ENCODE measurements at regions not wholly inside any gene's neighbourhood (a gene's known extent, or its start where the extent isn't known, plus 50 kb on each side); places are given as distances from the start of the nearest gene placed in this dataset.
"Not testable (repeated sequence)": the region's sequence is repeated elsewhere in the genome, so short reads cannot be mapped to it uniquely, and the experiment has no call there.

GRCh38 chr6:6414931-6415330 is 94.5 kb upstream of the F13A1 start:
- DNase-seq = no peak

GRCh38 chr6:6417475-6417874 is 97.0 kb upstream of the F13A1 start:
- no peak for DNase-seq

GRCh38 chr6:6418421-6418820 is 98.0 kb upstream of the F13A1 start:
- no peak for DNase-seq

- DNase-seq = no peak
Observed at GRCh38 chr6:6420107-6420506, 99.6 kb upstream of the F13A1 start.

GRCh38 chr6:6434151-6434550 is 113.7 kb upstream of the F13A1 start:
- DNase-seq = no peak

- no peak for DNase-seq
Observed at GRCh38 chr6:6434723-6435122, 114.3 kb upstream of the F13A1 start.

GRCh38 chr6:6436366-6436765 is 115.9 kb upstream of the F13A1 start:
- DNase-seq = no peak

GRCh38 chr6:6436946-6437345 is 116.5 kb upstream of the F13A1 start:
- DNase-seq = no peak

- no peak for DNase-seq
Observed at GRCh38 chr6:6438286-6438685, 117.8 kb upstream of the F13A1 start.

- no peak for DNase-seq
Observed at GRCh38 chr6:6439778-6440177, 119.3 kb upstream of the F13A1 start.

GRCh38 chr6:6452002-6452401 is 131.5 kb upstream of the F13A1 start:
- DNase-seq = no peak

GRCh38 chr6:6453186-6453585 is 132.7 kb upstream of the F13A1 start:
- no peak for DNase-seq

GRCh38 chr6:6455272-6455671 is 133.2 kb upstream of the LY86 start:
- DNase-seq = no peak

GRCh38 chr6:6458172-6458571 is 130.3 kb upstream of the LY86 start:
- DNase-seq = no peak

- DNase-seq = not testable (repeated sequence)
Observed at GRCh38 chr6:6459963-6460362, 128.6 kb upstream of the LY86 start.

GRCh38 chr6:6460416-6460815 is 128.1 kb upstream of the LY86 start:
- DNase-seq = no peak

- no peak for DNase-seq
Observed at GRCh38 chr6:6461138-6461537, 127.4 kb upstream of the LY86 start.

GRCh38 chr6:6466967-6467761 is 121.4 kb upstream of the LY86 start:
- no peak for DNase-seq

- DNase-seq = no peak
Observed at GRCh38 chr6:6469074-6469473, 119.4 kb upstream of the LY86 start.

- DNase-seq = no peak
Observed at GRCh38 chr6:6470123-6470522, 118.4 kb upstream of the LY86 start.

GRCh38 chr6:6471276-6471675 is 117.2 kb upstream of the LY86 start:
- DNase-seq = no peak

GRCh38 chr6:6474170-6474920 is 114.2 kb upstream of the LY86 start:
- no peak for DNase-seq

GRCh38 chr6:6479785-6480184 is 108.7 kb upstream of the LY86 start:
- DNase-seq = no peak

GRCh38 chr6:6482256-6482655 is 106.3 kb upstream of the LY86 start:
- no peak for DNase-seq

GRCh38 chr6:6483168-6483567 is 105.4 kb upstream of the LY86 start:
- DNase-seq = no peak
